ENCODE measurements at regions not wholly inside any gene's neighbourhood (a gene's known extent, or its start where the extent isn't known, plus 50 kb on each side); places are given as distances from the start of the nearest gene placed in this dataset.

DNA sequence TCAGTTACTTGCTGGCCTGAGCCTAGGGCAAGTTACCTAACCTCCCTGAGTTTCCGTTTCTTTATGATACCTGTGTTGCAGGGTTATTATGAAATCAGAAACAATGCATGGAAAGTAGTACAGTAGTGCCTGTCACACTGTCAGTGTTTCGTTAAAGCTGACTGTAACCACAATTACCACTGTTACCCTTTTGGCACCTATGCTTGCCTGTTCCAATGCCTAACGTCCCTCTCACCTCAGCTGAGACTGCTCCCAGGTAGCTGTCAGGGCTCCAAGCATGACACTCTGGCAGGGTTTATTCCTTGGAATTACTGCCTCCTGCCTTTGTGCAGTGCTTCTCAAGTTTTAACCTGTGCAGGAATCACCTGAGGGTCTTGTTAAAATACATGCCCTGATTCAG, 135.2 kb upstream of the RBMS1 start:
- TF ChIP-seq, protein P1, sequence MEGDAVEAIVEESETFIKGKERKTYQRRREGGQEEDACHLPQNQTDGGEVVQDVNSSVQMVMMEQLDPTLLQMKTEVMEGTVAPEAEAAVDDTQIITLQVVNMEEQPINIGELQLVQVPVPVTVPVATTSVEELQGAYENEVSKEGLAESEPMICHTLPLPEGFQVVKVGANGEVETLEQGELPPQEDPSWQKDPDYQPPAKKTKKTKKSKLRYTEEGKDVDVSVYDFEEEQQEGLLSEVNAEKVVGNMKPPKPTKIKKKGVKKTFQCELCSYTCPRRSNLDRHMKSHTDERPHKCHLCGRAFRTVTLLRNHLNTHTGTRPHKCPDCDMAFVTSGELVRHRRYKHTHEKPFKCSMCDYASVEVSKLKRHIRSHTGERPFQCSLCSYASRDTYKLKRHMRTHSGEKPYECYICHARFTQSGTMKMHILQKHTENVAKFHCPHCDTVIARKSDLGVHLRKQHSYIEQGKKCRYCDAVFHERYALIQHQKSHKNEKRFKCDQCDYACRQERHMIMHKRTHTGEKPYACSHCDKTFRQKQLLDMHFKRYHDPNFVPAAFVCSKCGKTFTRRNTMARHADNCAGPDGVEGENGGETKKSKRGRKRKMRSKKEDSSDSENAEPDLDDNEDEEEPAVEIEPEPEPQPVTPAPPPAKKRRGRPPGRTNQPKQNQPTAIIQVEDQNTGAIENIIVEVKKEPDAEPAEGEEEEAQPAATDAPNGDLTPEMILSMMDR (conservative IDR thresholded peaks at IDR 0.05; ENCODE audit: low read depth, low read length): no peak
- TF ChIP-seq EZH2 (IDR thresholded peaks at IDR 0.05; ENCODE audit: borderline replicate concordance, low read depth, low read length, poor library complexity, severe bottlenecking): no peak
